Activated T-cell treated with anti-CD3 and anti-CD28 coated beads for 48 hours (primary cell): ENCODE measurements at regions not wholly inside any gene's neighbourhood (a gene's known extent, or its start where the extent isn't known, plus 50 kb on each side); places are given as distances from the start of the nearest gene placed in this dataset.

Experiments used
- DNase-seq: peaks from one replicate; pipeline ENCODE4 v3.0.0-alpha.2; 2020; ENCODE audit warnings: low read depth

- no peak for DNase-seq
Observed at GRCh38 chr4:145427991-145428390, 53.7 kb upstream of the SMAD1 start.

GRCh38 chr4:145427221-145427620 lies 54.4 kb upstream of the SMAD1 start:
- DNase-seq, result no peak

DNA sequence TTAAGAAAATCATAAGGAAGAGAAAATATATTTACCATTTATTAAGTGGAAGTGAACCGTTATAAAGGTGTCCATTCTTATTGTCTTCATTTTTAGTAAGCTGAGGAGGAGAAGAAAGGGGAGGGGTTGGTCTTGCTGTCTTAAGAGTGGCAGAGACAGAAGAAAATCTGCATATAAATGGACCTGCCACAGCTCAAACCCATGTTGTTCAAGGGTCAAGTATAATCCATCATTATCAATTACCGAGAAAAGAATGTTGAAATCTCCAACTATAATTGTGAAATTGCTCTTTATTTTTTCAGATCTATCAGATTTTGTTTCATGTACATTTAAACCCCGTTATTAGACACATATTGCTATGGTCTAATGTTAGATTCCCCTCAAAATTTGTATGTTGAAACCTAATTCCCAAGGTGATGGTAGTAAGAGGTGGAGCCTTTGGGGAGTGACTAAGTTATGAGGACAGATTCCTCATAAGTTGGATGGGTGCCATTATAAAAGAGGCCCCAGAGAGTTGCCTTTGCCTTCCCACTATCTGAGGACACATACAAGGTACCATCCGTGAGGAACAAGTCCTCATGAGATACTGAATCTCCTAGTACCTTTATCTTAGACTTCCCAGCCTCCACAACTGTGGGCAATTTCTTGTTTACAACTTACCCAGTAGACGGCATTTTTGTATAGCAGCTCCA lies 58.5 kb upstream of the SMAD1 start:
- no peak for DNase-seq

- DNase-seq, result no peak
Observed at GRCh38 chr4:145420595-145421214, 60.9 kb upstream of the SMAD1 start.

- DNase-seq, result no peak
Observed at GRCh38 chr4:145418739-145419138, 62.9 kb upstream of the SMAD1 start.

GRCh38 chr4:145417348-145418130 lies 64.1 kb upstream of the SMAD1 start:
- DNase-seq, result no peak

GRCh38 chr4:145414841-145415240 lies 66.8 kb upstream of the SMAD1 start:
- no peak for DNase-seq

DNA sequence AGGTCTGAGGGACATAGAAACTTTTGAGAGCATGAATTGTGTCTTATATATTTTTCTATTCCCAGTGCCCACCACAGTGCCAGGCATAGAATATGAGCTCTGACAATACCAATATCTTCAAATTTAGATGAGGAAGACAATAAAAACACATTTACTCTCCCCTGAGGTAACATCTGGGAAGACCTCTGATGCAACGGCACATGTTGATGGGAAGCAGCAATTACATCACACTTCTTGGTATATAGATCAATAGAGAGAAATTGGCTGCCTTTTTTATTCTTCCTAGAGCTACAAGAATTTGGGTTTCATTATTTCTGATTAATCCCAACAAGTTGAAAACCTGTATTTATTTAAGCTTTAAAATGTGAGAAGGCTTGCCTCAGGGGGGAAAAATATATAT lies 67.4 kb upstream of the SMAD1 start:
- no peak for DNase-seq

DNA sequence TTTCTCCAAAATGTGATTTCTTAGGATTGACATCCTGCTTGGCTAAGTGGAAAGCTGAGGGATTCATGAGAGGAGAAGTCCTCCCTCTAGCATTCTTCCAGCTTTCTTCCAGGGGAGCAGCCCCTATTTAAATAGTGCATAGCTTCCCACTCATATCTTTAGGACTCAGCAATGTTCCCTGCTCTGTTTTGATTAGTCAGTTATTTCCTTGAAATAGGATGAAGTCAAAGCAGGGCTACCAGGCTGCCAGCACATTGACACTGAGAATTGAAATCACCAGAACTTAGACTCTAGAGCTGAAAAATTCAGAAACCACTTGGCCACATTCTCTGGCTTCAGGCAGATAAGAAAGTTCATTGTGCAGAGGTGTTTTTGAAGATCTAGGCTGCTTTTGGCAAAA lies 74.7 kb upstream of the SMAD1 start:
- no peak for DNase-seq

GRCh38 chr4:145404761-145405160 lies 76.9 kb upstream of the SMAD1 start:
- DNase-seq, result no peak

DNA sequence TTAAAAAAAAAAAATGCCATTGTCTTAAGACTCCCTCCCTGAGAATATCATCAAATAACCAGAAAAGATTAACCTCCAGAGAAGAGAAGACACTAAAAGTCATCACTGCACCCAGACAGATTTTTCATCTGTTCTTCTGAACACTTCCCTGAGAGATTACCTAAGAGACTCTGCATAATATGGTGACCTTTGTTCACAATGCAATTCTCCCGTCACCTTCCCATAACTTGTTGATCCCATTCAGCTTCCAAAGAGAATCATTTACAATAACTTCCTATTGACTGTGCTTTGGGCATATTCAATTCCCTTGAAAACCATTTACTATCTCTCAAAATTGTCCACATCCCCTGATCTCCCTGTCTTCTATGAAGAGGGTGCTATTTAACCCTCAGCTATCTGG lies 85.1 kb upstream of the SMAD1 start:
- DNase-seq, result no peak

DNA sequence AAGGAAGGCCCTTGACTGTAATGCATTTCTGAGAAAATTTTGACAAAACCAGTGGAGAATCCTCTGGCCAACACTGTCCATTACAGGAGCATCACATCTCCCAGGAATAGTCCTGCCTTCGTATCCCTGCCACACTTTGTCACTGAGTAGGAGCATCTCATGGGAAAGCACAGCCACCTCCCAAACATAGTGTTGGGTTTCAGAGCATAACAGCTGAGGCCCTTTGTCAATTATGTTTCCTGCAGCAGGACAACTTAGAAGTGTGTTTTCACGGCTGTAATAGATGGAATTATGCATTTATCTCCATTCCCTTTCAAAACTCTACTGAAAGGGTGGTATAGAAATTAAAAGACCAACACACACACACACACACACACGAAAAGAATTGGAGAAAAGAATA lies 91.1 kb upstream of the SMAD1 start:
- no peak for DNase-seq

DNA sequence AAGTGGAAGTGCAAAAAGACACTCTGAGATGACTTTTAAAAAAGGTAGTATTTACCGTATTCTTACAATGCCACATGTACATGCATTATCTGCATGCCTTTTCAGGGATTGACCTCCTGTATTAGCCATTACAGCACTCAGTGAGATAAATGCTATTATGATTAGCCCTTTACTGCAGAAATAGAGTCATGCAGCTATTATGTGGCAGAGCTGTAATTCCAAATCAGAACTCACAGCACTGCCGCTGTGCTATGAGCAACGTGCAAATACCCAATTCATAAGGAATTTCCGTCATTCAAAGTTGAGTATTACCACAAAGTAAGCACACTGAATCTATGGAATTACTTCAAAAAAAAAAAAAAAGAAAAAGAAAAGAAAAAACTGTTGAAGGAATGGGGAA lies 92.1 kb upstream of the SMAD1 start:
- DNase-seq, result no peak

DNA sequence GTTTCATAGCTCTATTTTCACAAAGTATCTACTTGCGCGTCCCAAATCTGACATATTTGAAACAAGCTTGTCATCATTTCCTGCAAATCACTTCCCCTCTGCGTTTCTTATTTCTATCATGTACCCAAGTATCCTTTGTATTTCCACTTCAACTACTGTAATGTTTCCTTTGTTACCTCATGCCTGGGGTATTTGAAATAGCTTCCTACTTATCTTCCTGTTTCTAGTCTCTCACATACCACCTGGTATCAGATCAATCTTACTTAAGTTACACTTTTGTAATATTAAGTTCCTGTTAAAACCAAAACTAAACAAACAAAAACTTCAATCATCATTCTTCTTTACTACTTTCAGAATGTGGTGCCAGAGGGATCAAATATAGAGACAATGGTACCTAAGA lies 93.6 kb upstream of the SMAD1 start:
- no peak for DNase-seq

- no peak for DNase-seq
Observed at GRCh38 chr4:145387079-145387478, 94.6 kb upstream of the SMAD1 start.

- no peak for DNase-seq
Observed at GRCh38 chr4:145381163-145381562, 100.5 kb upstream of the SMAD1 start.

- DNase-seq, result no peak
Observed at GRCh38 chr4:145380123-145380522, 101.5 kb upstream of the SMAD1 start.

GRCh38 chr4:145375416-145375815 lies 106.2 kb upstream of the SMAD1 start:
- DNase-seq, result no peak

GRCh38 chr4:145352438-145353145 lies 129.1 kb upstream of the SMAD1 start:
- no peak for DNase-seq

- DNase-seq, result no peak
Observed at GRCh38 chr4:145351922-145352321, 129.7 kb upstream of the SMAD1 start.

DNA sequence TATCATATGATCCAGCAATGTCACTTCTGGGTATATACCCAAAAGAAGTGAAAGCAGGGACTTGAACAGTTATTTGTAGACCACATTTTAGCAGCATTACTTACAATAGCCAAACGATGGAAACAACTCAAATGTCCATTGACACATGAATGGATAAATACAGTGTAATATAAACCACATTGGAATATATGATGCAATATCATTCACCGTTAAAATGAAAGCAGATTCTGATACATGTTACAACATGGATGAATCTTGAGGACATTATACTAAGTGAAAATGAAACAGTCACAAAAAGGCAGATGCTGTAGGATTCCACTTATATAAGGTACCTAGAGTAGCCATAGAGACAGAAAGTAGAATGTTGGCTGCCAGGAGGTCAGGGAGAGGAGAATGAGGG lies 130.5 kb upstream of the SMAD1 start:
- DNase-seq, result no peak

- DNase-seq, result no peak
Observed at GRCh38 chr4:145348291-145348690, 133.4 kb upstream of the SMAD1 start.

GRCh38 chr4:145347684-145348083 lies 134.0 kb upstream of the SMAD1 start:
- DNase-seq, result no peak
